NT2/D1 (cell line): ENCODE measurements at regions not wholly inside any gene's neighbourhood (a gene's known extent, or its start where the extent isn't known, plus 50 kb on each side); places are given as distances from the start of the nearest gene placed in this dataset.
"Not testable (repeated sequence)": the region's sequence is repeated elsewhere in the genome, so short reads cannot be mapped to it uniquely, and the experiment has no call there.

Experiments
- DNase-seq: peaks from one replicate; pipeline ENCODE4 v3.0.0-alpha.2; 2011; ENCODE audit warnings: low read depth, low spot score
- H3K27me3 ChIP-seq: 2 replicates; pipeline ENCODE4 v1.6.0; 2011; ENCODE audit warnings: mild to moderate bottlenecking; ENCODE audit not compliant: insufficient read length, insufficient read depth
- H3K36me3 ChIP-seq: 2 replicates; pipeline ENCODE4 v1.6.1; 2011; ENCODE audit warnings: mild to moderate bottlenecking, low read length, mixed read lengths; ENCODE audit not compliant: insufficient read depth, insufficient read length
- H3K4me1 ChIP-seq: 2 replicates; pipeline ENCODE4 v1.5.1; 2011; ENCODE audit not compliant: insufficient read depth, insufficient read length
- H3K4me3 ChIP-seq: 2 replicates; pipeline ENCODE4 v1.5.1; 2011; ENCODE audit warnings: low read depth; ENCODE audit not compliant: insufficient read length
- H3K9ac ChIP-seq: 2 replicates; pipeline ENCODE4 v1.6.0; 2011; ENCODE audit warnings: low read depth; ENCODE audit not compliant: insufficient read length
- H3K9me3 ChIP-seq: 2 replicates; pipeline ENCODE4 v1.5.1; 2011; ENCODE audit warnings: mild to moderate bottlenecking, low read length; ENCODE audit not compliant: insufficient read depth
- SUZ12 ChIP-seq: IDR thresholded peaks from 2 replicates; pipeline ENCODE4 v1.6.1; 2011; ENCODE audit not compliant: insufficient read length, insufficient read depth; ENCODE audit errors: extremely low read depth
- YY1 ChIP-seq: IDR thresholded peaks from 2 replicates; pipeline ENCODE4 v1.6.1; 2011; ENCODE audit not compliant: insufficient read length, insufficient read depth
- ZNF274 ChIP-seq: IDR thresholded peaks from 2 replicates; pipeline ENCODE4 v1.6.1; 2011; ENCODE audit warnings: mild to moderate bottlenecking, low read depth, low read length

GRCh38 chr17:78294356-78294755 lies 62.9 kb downstream of the TMEM235 start:
- no peak overlapping the region for H3K4me3 ChIP-seq
- H3K36me3 ChIP-seq, result no peaks in the 10 kb centered on the region
- H3K4me1 ChIP-seq, result peaks cover 9% of the 10 kb centered on the region
- TF ChIP-seq YY1, result no peak
- no peaks in the 10 kb centered on the region for H3K27me3 ChIP-seq
- no peak for DNase-seq
- no peak overlapping the region for H3K9ac ChIP-seq
- no peaks in the 10 kb centered on the region for H3K9me3 ChIP-seq

GRCh38 chr17:78293151-78293550 lies 61.7 kb downstream of the TMEM235 start:
- not testable (repeated sequence) for H3K4me1 ChIP-seq, DNase-seq, H3K4me3 ChIP-seq, H3K9me3 ChIP-seq, H3K36me3 ChIP-seq, H3K9ac ChIP-seq, H3K27me3 ChIP-seq

GRCh38 chr17:78291944-78292910 lies 60.8 kb downstream of the TMEM235 start:
- no peaks in the 10 kb centered on the region for H3K36me3 ChIP-seq
- H3K4me3 ChIP-seq, result no peak overlapping the region
- H3K27me3 ChIP-seq, result no peaks in the 10 kb centered on the region
- DNase-seq, result no peak
- TF ChIP-seq YY1 (no peak), SUZ12 (no peak), ZNF274 (no peak)
- no peaks in the 10 kb centered on the region for H3K9me3 ChIP-seq
- H3K9ac ChIP-seq, result no peak overlapping the region
- peaks cover 8% of the 10 kb centered on the region for H3K4me1 ChIP-seq

- H3K27me3 ChIP-seq, result no peaks in the 10 kb centered on the region
- H3K9ac ChIP-seq, result no peak overlapping the region
- no peaks in the 10 kb centered on the region for H3K36me3 ChIP-seq
- no peak overlapping the region for H3K4me3 ChIP-seq
- H3K4me1 ChIP-seq, result peaks cover 8% of the 10 kb centered on the region
- H3K9me3 ChIP-seq, result no peaks in the 10 kb centered on the region
- DNase-seq, result no peak
- TF ChIP-seq YY1 (no peak), SUZ12 (no peak), ZNF274 (no peak)
These were observed 59.3 kb downstream of the TMEM235 start for GRCh38 chr17:78290721-78291120.
